GM10248 (cell line): ENCODE measurements at regions not wholly inside any gene's neighbourhood (a gene's known extent, or its start where the extent isn't known, plus 50 kb on each side); places are given as distances from the start of the nearest gene placed in this dataset.

Experiments
- CTCF ChIA-PET: fragments of 300-600 bp; sonication (Branson Sonifier 250); formaldehyde crosslinking; extraction: SDS; loops from one replicate; lab custom pipeline; 2021; ENCODE audit warnings: antibody characterized with exemption; lab: Yijun Ruan, JAX
- POLR2A ChIA-PET: fragments of 350-650 bp; sonication (Branson Sonifier 250); formaldehyde crosslinking; extraction: SDS; loops from one replicate; lab custom pipeline; 2020; ENCODE audit warnings: antibody characterized with exemption; lab: Yijun Ruan, JAX
- DNase-seq: peaks from one replicate; pipeline ENCODE4 v3.0.0; 2012; ENCODE audit errors: extremely low spot score
- CTCF ChIP-seq: IDR thresholded peaks from 2 replicates; pipeline ENCODE4 v1.5.1; 2012; ENCODE audit warnings: mild to moderate bottlenecking, low read depth; ENCODE audit errors: extremely low read depth, missing control alignments, control extremely low read depth

- POLR2A ChIA-PET: no interaction called here
Measured at GRCh38 chr12:75738486-75738885, 227.1 kb upstream of the KRR1 start.

GRCh38 chr12:75735853-75736252 lies 224.4 kb upstream of the KRR1 start:
- TF ChIP-seq CTCF: no peak
- POLR2A ChIA-PET: no interaction called here
- CTCF ChIA-PET: interaction anchor here (0.9 to 1.0 kb wide), 2 partner anchors 111 to 251 kb away, joined by 3 read pairs; no protein-coding TSS in a partner anchor
- no peak for DNase-seq

More at GRCh38 chr12:75738486-75738885, 227.1 kb upstream of the KRR1 start:
- DNase-seq: peak; percentile 50
- TF ChIP-seq CTCF: no peak
- CTCF ChIA-PET: interaction anchor here (1.1 to 2.2 kb wide), 3 partner anchors 9 to 146 kb away, joined by 3 to 8 read pairs (median 3); no protein-coding TSS in a partner anchor

DNA sequence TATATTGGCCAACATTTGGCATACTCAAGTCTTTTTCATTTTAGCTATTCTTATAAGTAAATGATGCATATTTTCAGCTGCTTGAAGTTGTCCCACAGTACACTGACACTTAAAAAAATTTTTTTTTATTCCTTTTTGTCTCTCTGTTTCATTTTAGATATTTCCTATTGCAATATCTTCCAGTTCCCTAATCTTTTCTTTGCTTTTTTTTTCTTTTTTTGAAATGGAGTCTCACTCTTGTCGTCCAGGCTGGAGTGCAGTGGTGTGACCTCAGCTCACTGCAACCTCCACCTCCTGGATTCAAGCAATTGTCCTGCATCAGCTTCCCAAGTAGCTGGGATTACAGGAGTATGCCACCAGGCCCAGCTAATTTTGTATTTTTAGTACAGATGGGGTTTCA lies 217.4 kb upstream of the KRR1 start:
- TF ChIP-seq CTCF: no peak
- CTCF ChIA-PET: interaction anchor here (1.2 kb wide), 1 partner anchor 9 kb away, joined by 3 read pairs; no protein-coding TSS in a partner anchor
- POLR2A ChIA-PET: no interaction called here
- no peak for DNase-seq

DNA sequence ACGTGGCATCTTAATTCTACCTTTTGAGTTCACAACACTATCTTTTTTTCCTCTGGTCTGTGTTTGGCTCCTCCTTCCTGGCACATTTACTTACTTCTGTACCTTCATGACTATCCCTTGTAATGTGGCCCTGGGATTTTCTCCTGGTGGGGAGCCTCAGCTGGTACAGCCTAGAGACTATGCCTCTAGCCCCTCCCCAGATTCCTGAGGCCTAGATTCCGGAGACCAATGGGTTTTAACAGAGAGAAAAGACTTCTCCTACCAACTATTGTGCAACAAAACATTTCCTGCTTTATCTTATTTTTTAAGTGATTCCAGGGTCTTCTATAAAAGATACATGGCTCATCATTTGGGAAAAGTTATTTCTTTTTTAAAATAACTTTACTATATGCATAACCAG lies 216.2 kb upstream of the KRR1 start:
- no peak for DNase-seq
- ChIA-PET POLR2A (no interaction called here), CTCF (no interaction called here)
- TF ChIP-seq CTCF: no peak

GRCh38 chr12:75725521-75726111 lies 214.2 kb upstream of the KRR1 start:
- no peak for TF ChIP-seq CTCF
- no peak for DNase-seq
- ChIA-PET CTCF (interaction anchor here (1.0 kb wide), 1 partner anchor 9 kb away, joined by 3 read pairs; no protein-coding TSS in a partner anchor), POLR2A (no interaction called here)

- CTCF ChIA-PET: no interaction called here
- POLR2A ChIA-PET: no interaction called here
- TF ChIP-seq CTCF: no peak
- DNase-seq: no peak
Measured at GRCh38 chr12:75724928-75725312, 213.5 kb upstream of the KRR1 start.
